ENCODE measurements at regions not wholly inside any gene's neighbourhood (a gene's known extent, or its start where the extent isn't known, plus 50 kb on each side); places are given as distances from the start of the nearest gene placed in this dataset.

DNA sequence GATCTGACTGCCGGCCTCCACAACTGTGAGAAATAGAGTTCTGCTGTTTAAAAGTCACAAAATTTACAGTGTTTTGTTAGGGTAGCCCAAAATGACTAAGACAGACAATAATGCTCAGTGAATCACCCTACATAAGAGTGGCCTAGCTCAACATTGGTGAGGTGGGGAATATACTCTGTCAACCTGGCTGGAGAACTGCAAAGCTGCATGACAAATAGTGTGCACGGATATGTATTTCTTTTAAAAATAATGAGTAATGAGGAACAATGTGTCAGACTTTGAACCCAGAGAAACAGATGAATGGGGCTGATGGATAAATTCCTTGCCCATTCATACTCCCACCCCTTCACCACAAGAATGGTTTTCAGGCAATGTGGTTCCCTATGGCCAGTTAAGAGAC is 372.4 kb downstream of the SUCLA2 start:
- Histone ChIP-seq H3K4me3 (no peak overlapping the region), H3K4me1 (no peaks in the 10 kb centered on the region), H3K27ac (no peak overlapping the region), H3K9me3 (no peaks in the 10 kb centered on the region), H3K27me3 (no peaks in the 10 kb centered on the region), H3K36me3 (no peaks in the 10 kb centered on the region)
- TF ChIP-seq POLR2AphosphoS5 (IDR thresholded peaks at IDR 0.05): no peak
- no peak for TF ChIP-seq POLR2A (IDR thresholded peaks at IDR 0.05)
- TF ChIP-seq, protein P1, sequence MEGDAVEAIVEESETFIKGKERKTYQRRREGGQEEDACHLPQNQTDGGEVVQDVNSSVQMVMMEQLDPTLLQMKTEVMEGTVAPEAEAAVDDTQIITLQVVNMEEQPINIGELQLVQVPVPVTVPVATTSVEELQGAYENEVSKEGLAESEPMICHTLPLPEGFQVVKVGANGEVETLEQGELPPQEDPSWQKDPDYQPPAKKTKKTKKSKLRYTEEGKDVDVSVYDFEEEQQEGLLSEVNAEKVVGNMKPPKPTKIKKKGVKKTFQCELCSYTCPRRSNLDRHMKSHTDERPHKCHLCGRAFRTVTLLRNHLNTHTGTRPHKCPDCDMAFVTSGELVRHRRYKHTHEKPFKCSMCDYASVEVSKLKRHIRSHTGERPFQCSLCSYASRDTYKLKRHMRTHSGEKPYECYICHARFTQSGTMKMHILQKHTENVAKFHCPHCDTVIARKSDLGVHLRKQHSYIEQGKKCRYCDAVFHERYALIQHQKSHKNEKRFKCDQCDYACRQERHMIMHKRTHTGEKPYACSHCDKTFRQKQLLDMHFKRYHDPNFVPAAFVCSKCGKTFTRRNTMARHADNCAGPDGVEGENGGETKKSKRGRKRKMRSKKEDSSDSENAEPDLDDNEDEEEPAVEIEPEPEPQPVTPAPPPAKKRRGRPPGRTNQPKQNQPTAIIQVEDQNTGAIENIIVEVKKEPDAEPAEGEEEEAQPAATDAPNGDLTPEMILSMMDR (IDR thresholded peaks at IDR 0.05): no peak
- DNase-seq (ENCODE audit: low spot score in 2 of 2): no peak
- intact Hi-C loops (cut with DNase I; ENCODE audit: low total_unique reads): no loop called here

DNA sequence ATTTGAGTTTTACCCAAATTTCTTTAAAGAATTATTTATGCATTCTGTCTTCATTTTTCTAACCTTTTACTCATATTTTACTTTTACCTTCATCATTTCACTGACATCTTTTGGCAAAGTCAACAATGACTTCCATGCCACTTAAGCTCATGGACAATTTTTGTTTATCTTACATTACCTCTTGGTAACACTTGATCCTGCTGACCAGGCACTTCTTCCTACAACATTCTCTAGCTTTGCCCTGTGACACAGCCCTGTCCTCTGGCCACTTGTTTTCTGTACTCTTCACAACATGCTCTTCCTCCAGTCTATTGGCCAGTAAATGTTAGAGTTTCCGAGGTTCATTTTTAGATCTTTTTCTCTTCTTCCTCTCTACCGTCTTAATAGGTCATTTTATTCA is 377.2 kb downstream of the SUCLA2 start:
- H3K4me1 ChIP-seq: no peaks in the 10 kb centered on the region
- H3K27me3 ChIP-seq: no peaks in the 10 kb centered on the region
- DNase-seq (ENCODE audit: low spot score in 2 of 2): no peak
- intact Hi-C loops (cut with DNase I; ENCODE audit: low total_unique reads): no loop called here
- no peaks in the 10 kb centered on the region for H3K9me3 ChIP-seq
- H3K4me3 ChIP-seq: no peak overlapping the region
- H3K27ac ChIP-seq: no peak overlapping the region
- TF ChIP-seq POLR2AphosphoS5 (IDR thresholded peaks at IDR 0.05) (no peak), POLR2A (IDR thresholded peaks at IDR 0.05) (no peak)
- TF ChIP-seq, protein P1 (IDR thresholded peaks at IDR 0.05): no peak
- H3K36me3 ChIP-seq: no peaks in the 10 kb centered on the region

- intact Hi-C loops (cut with DNase I; ENCODE audit: low total_unique reads): no loop called here
- H3K36me3 ChIP-seq: no peaks in the 10 kb centered on the region
- peak overlapping the region in 1 of 2 donors; percentile 7 for H3K27ac ChIP-seq
- no peaks in the 10 kb centered on the region for H3K4me1 ChIP-seq
- no peaks in the 10 kb centered on the region for H3K9me3 ChIP-seq
- H3K4me3 ChIP-seq: no peak overlapping the region
- no peak for TF ChIP-seq POLR2A (IDR thresholded peaks at IDR 0.05)
- H3K27me3 ChIP-seq: no peaks in the 10 kb centered on the region
- DNase-seq (ENCODE audit: low spot score in 2 of 2): no peak
These were observed 379.1 kb downstream of the SUCLA2 start for GRCh38 chr13:47621931-47622330.

- DNase-seq (ENCODE audit: low spot score in 2 of 2): no peak
- H3K4me3 ChIP-seq: no peak overlapping the region
- no peak overlapping the region for H3K27ac ChIP-seq
- no peaks in the 10 kb centered on the region for H3K9me3 ChIP-seq
- no peak for TF ChIP-seq POLR2AphosphoS5 (IDR thresholded peaks at IDR 0.05)
- TF ChIP-seq, protein P1 (IDR thresholded peaks at IDR 0.05): no peak
- TF ChIP-seq POLR2A (IDR thresholded peaks at IDR 0.05): no peak
- H3K4me1 ChIP-seq: no peaks in the 10 kb centered on the region
- no peaks in the 10 kb centered on the region for H3K36me3 ChIP-seq
- H3K27me3 ChIP-seq: no peaks in the 10 kb centered on the region
- intact Hi-C loops (cut with DNase I; ENCODE audit: low total_unique reads): no loop called here
These were observed 389.3 kb downstream of the SUCLA2 start for GRCh38 chr13:47611664-47612288.

DNA sequence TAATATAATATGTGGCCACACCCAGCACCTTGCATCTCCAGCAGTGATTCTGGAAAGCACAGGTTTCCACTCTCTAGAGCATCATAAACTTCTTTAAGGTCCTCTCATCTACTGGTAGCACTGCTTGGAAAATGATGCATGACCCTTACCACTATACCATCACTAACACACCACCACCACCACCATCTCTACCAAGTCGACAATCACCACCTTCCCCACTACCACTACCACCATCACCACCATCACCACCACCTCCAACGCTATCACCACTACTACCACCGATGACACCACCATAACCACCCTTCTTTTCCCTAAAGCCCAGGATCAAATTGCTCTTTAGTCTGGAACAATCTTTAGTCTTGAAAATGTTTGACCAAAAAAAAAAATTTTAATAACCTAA is 390.4 kb downstream of the SUCLA2 start:
- H3K4me1 ChIP-seq: no peaks in the 10 kb centered on the region
- peaks cover 0 to 1% of the 10 kb centered on the region in 2 donors for H3K9me3 ChIP-seq
- TF ChIP-seq POLR2A (IDR thresholded peaks at IDR 0.05) (no peak), POLR2AphosphoS5 (IDR thresholded peaks at IDR 0.05) (no peak)
- TF ChIP-seq, protein P1 (IDR thresholded peaks at IDR 0.05): no peak
- DNase-seq (ENCODE audit: low spot score in 2 of 2): no peak
- no peak overlapping the region for H3K4me3 ChIP-seq
- no peaks in the 10 kb centered on the region for H3K36me3 ChIP-seq
- intact Hi-C loops (cut with DNase I; ENCODE audit: low total_unique reads): no loop called here
- H3K27ac ChIP-seq: no peak overlapping the region
- no peaks in the 10 kb centered on the region for H3K27me3 ChIP-seq

DNA sequence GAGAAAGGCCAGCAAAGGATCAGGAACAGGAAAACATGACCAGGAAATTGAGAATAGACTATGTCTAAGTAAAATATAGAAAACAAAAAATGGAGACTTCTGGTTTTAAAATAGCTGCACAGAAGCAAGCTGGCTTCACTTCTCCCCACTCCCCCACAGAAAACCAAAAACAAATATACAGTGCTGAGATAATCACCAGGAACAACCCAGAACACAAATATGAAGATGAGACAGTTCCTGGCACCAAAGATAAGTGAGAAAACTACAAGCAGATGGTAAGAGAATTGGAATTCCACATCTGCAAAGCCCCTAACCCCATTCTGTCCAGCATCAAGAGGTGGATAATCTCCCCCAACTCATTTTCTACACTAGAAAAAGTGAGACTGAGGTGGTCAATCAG is 397.7 kb downstream of the SUCLA2 start:
- no peaks in the 10 kb centered on the region for H3K27me3 ChIP-seq
- H3K9me3 ChIP-seq: peaks cover 0 to 15% of the 10 kb centered on the region in 2 donors
- no peak overlapping the region for H3K27ac ChIP-seq
- no peak overlapping the region for H3K4me3 ChIP-seq
- TF ChIP-seq POLR2A (IDR thresholded peaks at IDR 0.05): no peak
- TF ChIP-seq, protein P1 (IDR thresholded peaks at IDR 0.05): no peak
- TF ChIP-seq POLR2AphosphoS5 (IDR thresholded peaks at IDR 0.05): no peak
- intact Hi-C loops (cut with DNase I; ENCODE audit: low total_unique reads): no loop called here
- no peaks in the 10 kb centered on the region for H3K4me1 ChIP-seq
- DNase-seq (ENCODE audit: low spot score in 2 of 2): no peak
- no peaks in the 10 kb centered on the region for H3K36me3 ChIP-seq
